HG03097 (cell line): ENCODE measurements at regions not wholly inside any gene's neighbourhood (a gene's known extent, or its start where the extent isn't known, plus 50 kb on each side); places are given as distances from the start of the nearest gene placed in this dataset.

Experiments
- ATAC-seq: cut with Tn5 transposase; IDR thresholded peaks from one replicate; pipeline ENCODE4 v1.9.1; 2021; ENCODE audit not compliant: unreplicated experiment, low FRiP score

DNA sequence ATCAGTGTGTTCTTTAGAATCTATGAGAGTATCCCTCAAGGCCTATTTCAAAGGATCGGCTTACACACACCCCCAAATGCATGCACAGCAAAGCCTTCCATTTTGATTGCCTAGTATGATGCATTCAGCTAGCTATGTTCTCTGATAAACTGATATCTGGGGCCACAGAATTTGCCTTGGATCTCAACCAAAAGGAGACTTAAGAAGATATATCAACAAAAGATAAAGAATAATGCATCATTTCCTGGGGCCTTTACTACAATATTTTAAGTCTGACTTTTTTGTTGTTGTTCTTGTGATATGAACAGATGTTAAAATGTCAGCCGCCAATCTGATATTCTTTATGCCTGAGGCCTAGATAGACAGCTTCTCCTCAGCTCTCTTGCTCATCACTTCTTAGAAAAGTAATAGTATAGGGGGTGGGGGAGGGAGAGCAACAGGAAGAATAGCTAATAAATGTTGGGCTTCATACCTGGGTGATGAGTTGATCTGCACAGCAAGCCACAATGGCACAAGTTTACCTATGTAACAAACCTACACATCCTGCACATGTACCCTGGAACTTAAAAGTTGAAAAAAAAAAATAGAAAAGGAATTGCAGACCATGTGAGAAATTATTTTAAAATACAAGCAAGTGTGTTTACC lies 792.9 kb upstream of the GHITM start:
- no peak for ATAC-seq

DNA sequence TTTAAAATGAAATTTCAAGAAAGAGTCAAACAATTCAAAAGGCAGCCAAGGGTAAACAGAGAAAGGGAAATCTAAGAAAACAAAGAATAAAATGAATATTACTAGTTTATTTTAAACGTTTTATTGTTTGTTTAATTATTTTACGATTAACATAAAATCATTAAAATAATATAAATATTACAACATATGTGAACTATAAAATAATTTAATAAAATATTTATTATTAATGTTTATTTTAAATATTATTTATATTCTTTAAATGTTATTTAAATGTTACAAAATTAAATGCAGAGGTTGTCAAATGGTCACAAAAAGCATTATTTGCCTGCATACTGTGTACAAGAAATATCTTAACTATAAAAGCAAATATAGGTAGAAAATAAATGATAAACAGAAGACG lies 786.7 kb upstream of the GHITM start:
- no peak for ATAC-seq

DNA sequence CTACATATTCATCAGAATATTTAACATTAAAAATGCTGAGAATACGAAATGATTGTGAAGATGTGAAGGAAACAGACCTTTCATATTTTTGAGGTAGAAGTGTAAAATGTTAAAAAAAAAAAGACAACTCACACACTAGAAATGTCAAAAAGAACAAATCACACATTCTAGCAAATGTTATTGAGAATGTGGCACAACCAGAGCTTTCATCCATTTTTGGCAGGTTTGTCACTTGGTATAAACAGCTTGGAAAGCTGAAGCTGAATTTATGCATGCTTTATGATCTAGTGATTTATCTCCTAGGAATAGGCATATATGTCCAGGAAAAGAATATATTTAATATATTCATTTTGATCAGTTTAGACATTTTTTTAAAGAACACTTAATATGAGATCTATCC lies 784.9 kb upstream of the GHITM start:
- no peak for ATAC-seq

DNA sequence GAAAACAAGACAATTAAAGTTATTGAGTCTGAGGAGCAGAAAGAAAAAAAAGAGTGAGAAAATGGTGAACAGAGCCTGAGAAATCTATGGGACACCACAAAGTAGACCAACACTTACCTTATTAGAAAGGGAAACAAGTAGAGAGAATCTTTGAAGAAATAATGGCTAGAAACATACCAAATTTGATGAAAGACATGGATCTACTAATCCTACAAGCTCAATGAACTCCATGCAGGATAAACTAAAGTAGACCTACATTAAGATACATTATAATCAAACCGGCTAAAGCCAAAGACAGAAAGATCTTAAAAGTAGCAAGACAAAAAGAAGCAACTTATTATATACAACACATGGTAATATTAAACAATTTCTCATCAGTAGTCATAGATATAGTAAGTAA lies 782.3 kb upstream of the GHITM start:
- ATAC-seq: no peak

DNA sequence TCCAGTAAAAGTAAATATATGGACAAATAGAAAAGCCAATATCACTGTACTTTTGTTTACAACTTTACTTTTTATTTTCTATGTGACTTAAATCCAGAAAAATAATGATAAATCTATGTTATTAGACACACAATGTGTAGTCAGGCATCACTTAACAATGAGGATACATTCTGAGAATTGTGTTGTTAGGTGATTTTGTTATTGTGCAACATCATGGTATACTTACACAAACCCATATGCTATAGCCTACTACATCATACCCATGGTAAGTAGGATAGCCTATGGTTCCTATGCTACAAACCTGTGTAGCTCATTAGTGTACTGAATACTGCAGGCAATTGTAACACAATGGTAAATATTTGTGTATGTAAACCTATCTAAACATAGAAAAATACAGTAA lies 781.7 kb upstream of the GHITM start:
- no peak for ATAC-seq

DNA sequence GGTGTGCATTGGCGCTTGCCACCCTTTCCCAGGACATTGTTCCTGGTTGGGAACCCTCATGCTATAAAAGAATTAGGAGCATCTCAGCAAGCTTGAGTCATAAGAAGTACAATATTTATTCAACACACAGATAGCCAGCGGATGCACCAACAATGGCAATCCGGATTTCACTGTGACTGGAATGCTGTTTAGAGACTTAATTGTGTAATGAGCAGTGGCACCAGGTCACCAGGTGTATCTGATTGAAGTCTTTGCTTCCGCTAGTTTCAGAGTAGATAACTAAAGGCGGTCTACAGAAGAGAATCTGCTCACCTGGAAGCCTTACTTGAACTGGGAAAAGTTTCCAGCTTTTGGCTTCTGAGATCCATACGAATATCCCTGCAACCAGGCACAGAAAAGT lies 772.3 kb upstream of the GHITM start:
- ATAC-seq: no peak

DNA sequence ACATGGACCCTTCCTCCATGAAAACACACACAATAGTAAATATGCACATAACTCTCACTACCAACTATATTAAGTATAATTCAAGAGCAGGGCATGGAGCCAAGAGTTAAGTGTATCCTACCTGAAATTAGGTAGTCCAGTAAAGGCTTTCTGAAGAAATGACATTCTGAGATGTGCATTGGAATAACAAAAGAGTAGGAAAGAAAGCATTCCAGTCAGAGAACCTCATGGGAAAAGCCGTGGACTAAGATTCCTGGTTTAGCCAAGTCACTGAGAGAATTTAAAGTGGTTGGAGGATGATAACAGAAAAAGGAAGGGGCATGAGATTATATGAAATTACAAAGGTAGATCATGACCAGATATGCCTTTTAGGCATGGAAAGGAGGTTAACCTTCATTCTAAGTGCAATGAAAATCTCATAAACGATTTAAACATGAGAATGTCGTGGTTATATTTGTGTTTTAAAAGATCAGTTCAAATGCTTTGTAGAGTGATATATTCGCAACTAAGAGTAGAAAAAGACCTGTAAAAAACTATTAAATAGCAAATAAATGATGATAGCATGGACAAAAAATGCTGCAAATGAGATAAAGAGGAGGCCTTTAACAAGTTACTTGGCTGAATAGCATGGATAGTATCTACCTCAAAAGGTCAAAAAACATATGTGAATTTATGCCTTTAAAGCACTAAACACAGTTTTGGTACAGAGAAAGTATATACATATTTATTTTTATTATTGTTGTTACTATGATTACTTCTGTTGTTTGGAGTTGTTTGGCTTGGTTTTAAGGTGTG lies 767.4 kb upstream of the GHITM start:
- ATAC-seq: no peak

DNA sequence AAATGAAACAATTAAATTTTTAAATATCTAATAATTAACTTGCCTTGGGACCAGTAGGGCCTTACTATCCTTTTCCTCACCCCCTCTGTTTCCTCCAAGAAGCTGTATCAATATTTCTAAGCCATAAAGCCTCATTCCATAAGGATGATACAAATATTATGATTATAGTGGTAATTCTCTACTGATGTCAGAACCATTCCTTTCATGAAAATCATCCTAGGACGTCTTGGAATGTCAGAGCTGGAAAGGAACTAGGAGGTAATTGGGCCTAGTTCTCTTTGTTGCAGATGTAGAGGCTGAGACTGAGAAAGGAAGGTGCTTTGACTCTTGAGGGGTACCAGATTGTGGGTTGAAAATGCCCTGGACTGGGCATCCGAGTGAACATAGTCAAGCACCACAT lies 766.7 kb upstream of the GHITM start:
- ATAC-seq: no peak

DNA sequence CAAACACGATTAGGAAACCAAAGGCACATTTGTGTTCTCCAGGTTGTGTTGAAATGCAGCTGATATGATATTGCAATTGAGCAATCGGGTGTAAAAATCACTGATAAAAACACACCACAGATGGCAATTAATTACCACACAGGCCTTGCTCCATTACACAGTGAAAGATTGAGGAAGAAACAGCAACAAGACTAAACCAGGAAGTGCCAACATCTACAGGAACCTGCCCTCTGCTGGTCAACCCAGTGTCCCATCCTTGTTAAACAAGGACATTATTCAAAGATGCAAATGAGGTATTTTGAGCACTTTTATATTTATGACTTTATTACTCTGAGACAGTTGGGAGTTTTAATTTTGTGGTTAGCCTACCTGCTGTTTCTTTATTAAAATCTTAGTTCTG lies 765.6 kb upstream of the GHITM start:
- no peak for ATAC-seq

DNA sequence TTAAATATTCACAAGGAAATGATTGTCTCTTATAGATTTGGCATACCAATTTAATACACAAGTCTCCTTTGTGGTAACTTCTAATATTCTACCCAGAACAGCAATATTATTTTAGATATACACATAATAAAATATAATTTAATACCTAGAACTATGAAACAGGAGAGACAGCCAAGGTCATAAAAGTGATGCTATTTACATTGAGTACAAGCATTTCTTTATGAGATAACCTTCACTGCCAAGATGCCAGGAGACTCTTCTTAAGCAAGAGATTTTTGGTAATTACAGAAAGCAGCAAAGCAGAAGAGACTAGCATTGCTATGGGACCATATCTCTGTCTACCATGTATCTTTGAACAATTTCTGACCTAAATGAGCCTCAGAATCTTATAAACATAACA lies 764.6 kb upstream of the GHITM start:
- no peak for ATAC-seq

DNA sequence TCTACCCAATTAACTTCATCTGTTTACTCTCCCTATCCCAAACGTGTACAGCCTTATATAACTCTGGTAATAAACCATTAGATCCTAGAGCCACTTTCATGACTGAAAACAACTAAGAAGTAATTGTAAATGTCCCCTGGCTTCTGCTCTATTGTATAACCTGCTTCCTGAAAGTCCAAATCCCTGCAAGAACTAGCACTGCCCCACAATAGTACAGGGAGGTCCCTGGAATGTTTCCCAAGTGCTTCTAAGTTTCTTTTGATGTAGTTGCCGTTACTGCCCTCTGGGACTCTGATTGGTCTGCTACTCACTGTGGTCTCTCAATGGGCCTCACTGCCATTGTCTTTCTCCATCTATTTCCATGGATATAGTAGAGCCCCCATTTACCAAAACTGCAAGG lies 764.0 kb upstream of the GHITM start:
- no peak for ATAC-seq

DNA sequence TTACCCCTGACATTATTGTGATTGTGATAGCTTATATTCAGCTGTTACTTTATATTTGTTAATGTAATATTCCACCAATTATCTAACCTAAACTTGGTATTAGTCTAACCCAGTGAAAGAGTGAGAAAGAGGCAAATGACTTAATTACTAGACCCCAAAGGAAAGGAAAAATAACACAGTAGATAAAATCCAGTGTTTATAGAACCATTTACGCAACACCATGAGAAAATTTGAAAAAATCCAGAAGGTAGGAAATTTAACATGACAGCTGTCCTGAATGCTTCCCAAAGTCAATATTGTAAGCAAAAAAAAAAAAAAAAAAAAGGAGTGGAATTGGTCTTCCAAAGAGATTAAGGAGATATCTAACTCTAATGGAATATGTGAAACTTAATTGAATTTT lies 741.5 kb upstream of the GHITM start:
- no peak for ATAC-seq

DNA sequence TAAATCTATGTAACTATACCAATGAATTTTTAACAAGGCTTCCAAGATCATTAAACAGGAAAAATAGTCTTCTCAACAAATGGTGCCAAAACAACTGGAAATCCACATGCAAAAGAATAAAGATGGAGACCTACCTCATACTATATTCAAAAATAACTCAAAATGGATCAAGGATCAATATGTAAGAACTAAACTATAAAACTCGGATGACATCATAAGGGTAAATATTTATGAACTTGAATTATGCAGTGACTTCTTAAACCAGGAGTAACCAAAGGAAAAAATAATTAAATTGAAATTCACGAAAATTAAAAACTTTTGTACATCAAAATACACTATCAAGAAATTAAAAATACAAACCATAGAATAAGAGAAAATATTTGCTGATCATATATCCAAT lies 728.7 kb upstream of the GHITM start:
- ATAC-seq: no peak

DNA sequence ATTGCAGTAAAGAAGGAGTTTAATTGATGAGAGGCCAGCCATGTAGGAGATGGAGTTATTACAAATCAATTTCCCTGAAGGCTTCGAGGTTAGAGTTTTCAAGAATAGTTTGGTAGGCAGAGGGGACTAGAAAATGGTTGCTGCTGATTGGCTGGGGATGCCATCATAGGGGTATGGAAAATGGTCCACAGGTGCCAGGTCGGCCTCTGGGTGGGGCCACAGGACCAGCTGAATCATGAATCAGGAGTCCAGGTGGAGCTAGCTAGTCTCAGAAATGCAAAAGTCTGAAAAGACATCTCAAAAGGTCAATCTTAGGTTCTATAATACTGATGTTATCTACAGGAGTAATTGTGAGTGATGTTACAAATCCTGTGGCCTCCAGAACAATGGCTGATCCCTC lies 714.0 kb upstream of the GHITM start:
- no peak for ATAC-seq

DNA sequence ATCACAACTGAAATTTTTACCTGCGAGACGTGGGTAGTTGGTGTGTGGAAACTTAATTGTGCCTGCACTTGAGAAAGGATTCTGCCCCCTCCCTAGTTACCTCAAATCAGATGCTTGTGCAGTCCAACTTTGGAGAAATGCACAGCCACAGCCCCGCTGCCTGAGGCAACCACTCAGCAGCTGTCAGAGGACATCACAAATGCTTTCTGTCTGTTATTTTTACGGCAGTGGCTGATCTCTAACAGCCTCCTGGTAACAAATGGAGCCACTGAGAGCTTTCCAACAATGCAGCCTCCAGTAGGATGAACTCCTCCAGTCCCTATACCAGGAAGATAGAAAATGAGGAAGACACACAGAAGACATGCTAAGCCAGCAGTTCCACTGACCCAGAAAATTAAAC lies 712.2 kb upstream of the GHITM start:
- ATAC-seq: no peak

DNA sequence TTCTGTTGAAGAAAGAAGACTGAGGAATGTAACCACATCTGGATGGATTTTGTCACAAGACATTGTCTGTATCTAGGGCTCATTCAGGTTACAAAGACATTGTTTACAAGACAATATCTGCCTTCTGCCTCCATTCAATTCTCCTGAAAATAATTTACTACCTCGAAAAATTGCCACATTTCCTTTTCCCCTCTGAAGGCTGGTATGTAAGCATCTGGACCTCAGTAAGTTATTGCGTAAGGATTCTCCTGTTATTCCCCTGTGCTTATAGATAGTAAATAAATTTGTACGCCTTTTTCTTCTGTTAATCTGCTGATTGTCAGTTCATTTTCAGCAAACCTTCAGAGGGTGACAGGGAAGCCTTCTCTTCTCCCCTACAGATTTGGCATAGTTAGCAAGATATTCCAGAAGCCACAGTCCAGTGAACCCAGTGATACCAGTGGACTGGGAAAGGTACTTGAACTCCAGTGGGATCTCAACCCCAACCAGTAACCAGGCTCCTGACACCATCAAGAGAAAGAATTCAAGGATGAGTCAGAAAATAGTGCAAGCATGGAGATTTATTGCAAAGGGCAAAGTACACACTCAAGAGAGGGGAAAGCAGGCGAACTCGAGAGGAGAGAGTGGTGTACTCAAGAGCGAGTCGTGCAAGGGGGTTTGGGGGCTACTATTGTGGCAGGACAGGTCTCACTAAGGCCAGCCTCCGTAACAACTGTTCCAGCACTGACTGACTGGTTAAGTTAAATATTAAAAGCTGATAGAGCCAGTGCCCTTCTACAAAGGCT lies 706.9 kb upstream of the GHITM start:
- no peak for ATAC-seq

DNA sequence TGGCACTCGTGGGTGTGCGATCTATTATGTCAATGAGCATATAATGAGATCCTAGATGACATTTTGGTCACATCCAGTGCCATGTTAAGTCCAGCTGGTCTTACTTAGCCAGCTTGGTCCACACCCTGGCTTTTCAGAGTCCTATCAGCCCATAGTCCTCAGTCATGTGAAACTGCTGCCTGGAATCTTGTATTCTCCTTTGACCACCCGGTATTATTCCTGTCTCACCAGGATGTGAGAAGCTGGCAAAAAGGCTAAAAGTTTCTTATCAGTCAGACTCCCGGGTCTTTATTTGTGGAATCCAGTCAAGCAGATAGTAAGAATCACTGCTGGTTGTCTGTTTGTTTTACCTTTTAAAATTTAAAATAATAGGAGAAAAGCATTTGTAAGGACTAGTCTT lies 705.6 kb upstream of the GHITM start:
- no peak for ATAC-seq

DNA sequence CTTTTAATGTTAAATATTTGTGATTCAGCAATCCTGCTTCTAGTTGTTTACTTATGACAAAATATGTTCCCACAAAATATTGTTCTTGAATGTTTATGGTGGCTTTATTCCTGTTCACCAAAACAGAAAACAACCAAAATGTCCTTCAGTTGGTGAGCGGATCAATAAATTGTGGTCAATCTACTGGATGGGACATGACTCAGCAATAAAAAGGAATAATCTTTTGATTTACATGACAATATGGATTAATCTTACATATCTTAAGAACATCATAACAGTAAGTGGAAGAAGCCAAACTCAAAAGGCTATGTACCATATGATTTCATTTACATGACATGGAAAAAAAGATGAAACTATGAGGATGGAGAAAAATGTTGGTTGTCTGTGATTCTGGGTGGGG lies 691.3 kb upstream of the GHITM start:
- ATAC-seq: no peak

DNA sequence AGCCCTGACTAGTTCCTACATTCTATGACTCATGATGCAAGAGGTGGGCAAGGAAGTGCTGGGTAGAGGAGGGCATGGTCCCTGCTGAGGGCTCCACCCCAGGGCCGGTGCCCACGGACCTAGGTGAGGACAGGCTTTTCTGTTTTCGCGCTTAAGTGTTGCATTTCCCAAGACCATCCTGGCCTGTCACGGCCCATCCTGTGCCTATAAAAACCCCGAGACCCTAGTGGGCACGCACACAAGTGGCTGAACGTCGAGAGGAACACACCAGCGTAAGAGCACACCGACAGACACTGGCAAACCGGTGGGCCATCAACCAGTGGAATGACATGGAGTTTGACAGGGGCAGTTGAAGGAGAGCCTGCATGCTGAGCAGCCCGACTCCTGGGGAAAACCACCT lies 680.7 kb upstream of the GHITM start:
- ATAC-seq: no peak

DNA sequence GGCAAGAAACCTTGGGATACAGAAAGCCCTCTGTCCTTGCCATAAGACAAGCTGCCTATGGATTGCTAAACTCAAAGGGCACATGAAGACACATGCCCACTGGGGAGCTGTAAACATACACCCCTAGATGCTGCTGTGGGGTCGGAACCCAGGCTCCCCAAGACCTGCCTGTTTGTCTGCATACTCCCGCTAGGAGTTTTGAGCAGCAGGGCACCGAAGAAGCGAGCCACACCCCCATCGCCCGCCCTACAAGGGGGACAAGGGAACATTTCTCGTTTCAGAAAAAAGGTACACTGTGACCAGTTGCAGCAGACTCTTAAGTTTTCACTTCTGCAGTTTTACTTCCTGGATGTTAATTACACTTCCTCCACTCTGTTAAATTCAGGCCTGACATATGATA lies 680.2 kb upstream of the GHITM start:
- ATAC-seq: no peak

DNA sequence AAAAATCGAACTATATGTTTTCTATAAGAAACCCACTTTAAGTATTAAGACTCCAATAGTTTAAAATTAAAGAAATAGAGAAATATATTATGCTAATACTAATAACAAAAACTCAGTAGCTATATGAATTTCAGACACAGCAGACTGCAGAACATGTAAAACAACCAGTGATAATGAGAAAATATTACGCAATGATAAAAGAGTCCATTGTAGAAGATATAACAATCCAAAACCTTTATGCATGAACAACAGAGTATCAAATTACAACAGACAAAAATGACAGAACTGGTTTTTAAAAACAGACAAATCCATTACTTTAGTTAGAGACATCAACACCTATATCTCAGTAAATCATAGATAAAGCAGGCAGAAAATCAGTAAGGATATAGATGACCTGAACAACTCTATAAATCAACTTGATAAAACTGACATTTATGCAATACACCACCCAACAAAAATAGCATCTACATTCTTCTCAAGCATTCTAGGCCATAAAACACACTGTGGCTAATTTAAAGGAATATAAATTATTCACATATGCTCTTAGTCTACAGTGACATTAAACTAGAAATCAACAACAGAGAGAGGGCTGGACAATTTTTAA lies 669.5 kb upstream of the GHITM start:
- ATAC-seq: no peak
